GM12878 (cell line): ENCODE measurements at regions not wholly inside any gene's neighbourhood (a gene's known extent, or its start where the extent isn't known, plus 50 kb on each side); places are given as distances from the start of the nearest gene placed in this dataset.

Source experiments
- CEBPB ChIP-seq, 2 experiments: fragments of 150-350 bp in 1 of 2; IDR thresholded peaks; 2 replicates each; pipeline ENCODE4 v1.6.1; 2012 to 2014; ENCODE audit warnings: low read depth in 2 of 2, low read length in 2 of 2, borderline replicate concordance in 1 of 2, inconsistent platforms in 1 of 2
- EZH2 ChIP-seq: IDR thresholded peaks from 2 replicates; pipeline ENCODE4 v1.6.1; 2012; ENCODE audit warnings: low read depth, mild to moderate bottlenecking, control low read depth, inconsistent platforms, low read length, borderline replicate concordance; ENCODE audit not compliant: control insufficient read depth
- HDAC2 ChIP-seq: fragments of 200-600 bp; sonication (generic); IDR thresholded peaks from 2 replicates; pipeline ENCODE4 v1.6.1; 2017
- JUNB ChIP-seq: IDR thresholded peaks from 2 replicates; pipeline ENCODE4 v1.6.1; 2016; ENCODE audit warnings: antibody characterized with exemption, mild to moderate bottlenecking
- KDM1A ChIP-seq: fragments of 200-600 bp; sonication (generic); IDR thresholded peaks from 2 replicates; pipeline ENCODE4 v1.6.1; 2016; ENCODE audit warnings: borderline replicate concordance
- NFIC ChIP-seq: IDR thresholded peaks from 2 replicates; pipeline ENCODE4 v1.6.1; 2012; ENCODE audit warnings: low read depth, mild to moderate bottlenecking, inconsistent platforms, low read length, moderate library complexity
- NFXL1 ChIP-seq: fragments of 450-650 bp; IDR thresholded peaks from 2 replicates; pipeline ENCODE4 v1.6.1; 2017; ENCODE audit warnings: antibody characterized with exemption, mild to moderate bottlenecking, borderline replicate concordance
- RFX5 ChIP-seq: IDR thresholded peaks from 2 replicates; pipeline ENCODE4 v1.6.1; 2011; ENCODE audit warnings: low read depth, low read length, improper control_type of control experiment
- SMC3 ChIP-seq: IDR thresholded peaks from 2 replicates; pipeline ENCODE4 v1.6.1; 2011; ENCODE audit warnings: low read length, improper control_type of control experiment, borderline replicate concordance
- TAF1 ChIP-seq: IDR thresholded peaks from 2 replicates; pipeline ENCODE4 v1.6.1; 2011; ENCODE audit warnings: mild to moderate bottlenecking, low read depth, low read length, borderline replicate concordance
- ZZZ3 ChIP-seq: IDR thresholded peaks from 2 replicates; pipeline ENCODE4 v1.6.1; 2011; ENCODE audit warnings: low read depth; ENCODE audit not compliant: control insufficient read depth, insufficient read length
- TF ChIP-seq, protein P1 (sequence below), 3 experiments: IDR thresholded peaks in 2 of 3; conservative IDR thresholded peaks in 1 of 3; 2 replicates each; pipeline ENCODE4 v1.5.1; 2011; ENCODE audit warnings: low read depth in 3 of 3, low read length in 3 of 3, mild to moderate bottlenecking in 3 of 3, control low read depth in 2 of 3, moderate library complexity in 2 of 3, inconsistent platforms in 1 of 3, mixed read lengths in 1 of 3; ENCODE audit not compliant: control insufficient read depth in 2 of 3, insufficient read depth in 1 of 3; ENCODE audit errors: extremely low read depth in 1 of 3

DNA sequence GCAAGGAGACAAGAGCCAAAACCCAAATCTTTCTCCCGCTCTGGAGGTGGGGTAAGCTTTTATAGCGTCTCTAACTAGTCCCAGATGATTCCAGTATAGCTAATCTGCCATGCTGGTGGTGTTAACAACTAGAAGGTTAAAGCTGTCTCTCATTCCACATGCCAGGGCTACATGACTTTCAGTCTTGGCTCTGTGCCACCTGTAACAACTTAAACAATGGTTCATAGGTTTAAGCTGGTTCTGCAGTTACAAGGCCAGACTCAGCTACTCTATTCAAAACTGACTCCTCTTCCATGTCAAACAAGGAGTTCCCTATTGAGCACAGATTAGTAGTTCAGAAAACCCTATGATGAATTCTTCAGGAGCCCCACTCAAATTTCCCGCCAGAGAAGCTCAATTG is 128.9 kb downstream of the ELOVL4 start:
- TF ChIP-seq, protein P1, sequence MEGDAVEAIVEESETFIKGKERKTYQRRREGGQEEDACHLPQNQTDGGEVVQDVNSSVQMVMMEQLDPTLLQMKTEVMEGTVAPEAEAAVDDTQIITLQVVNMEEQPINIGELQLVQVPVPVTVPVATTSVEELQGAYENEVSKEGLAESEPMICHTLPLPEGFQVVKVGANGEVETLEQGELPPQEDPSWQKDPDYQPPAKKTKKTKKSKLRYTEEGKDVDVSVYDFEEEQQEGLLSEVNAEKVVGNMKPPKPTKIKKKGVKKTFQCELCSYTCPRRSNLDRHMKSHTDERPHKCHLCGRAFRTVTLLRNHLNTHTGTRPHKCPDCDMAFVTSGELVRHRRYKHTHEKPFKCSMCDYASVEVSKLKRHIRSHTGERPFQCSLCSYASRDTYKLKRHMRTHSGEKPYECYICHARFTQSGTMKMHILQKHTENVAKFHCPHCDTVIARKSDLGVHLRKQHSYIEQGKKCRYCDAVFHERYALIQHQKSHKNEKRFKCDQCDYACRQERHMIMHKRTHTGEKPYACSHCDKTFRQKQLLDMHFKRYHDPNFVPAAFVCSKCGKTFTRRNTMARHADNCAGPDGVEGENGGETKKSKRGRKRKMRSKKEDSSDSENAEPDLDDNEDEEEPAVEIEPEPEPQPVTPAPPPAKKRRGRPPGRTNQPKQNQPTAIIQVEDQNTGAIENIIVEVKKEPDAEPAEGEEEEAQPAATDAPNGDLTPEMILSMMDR (IDR thresholded peaks at IDR 0.05 in 2 of 3, conservative IDR thresholded peaks at IDR 0.05 in 1 of 3; ENCODE audit: control insufficient read depth in 2 of 3, extremely low read depth in 1 of 3, insufficient read depth in 1 of 3, low read depth in 3 of 3, low read length in 3 of 3) = no peak
- TF ChIP-seq HDAC2 = no peak
- no peak for TF ChIP-seq RFX5
- TF ChIP-seq NFXL1 = no peak
- no peak for TF ChIP-seq TAF1
- TF ChIP-seq SMC3 = no peak
- TF ChIP-seq KDM1A = no peak
- TF ChIP-seq NFIC = no peak
- no peak for TF ChIP-seq ZZZ3
- TF ChIP-seq JUNB = no peak
- no peak for TF ChIP-seq CEBPB (IDR thresholded peaks at IDR 0.05; ENCODE audit: borderline replicate concordance in 1 of 2, low read depth in 2 of 2, low read length in 2 of 2)
- TF ChIP-seq EZH2 = no peak
